ENCODE measurements at regions not wholly inside any gene's neighbourhood (a gene's known extent, or its start where the extent isn't known, plus 50 kb on each side); places are given as distances from the start of the nearest gene placed in this dataset.
"Not testable (repeated sequence)": the region's sequence is repeated elsewhere in the genome, so short reads cannot be mapped to it uniquely, and the experiment has no call there.

DNA sequence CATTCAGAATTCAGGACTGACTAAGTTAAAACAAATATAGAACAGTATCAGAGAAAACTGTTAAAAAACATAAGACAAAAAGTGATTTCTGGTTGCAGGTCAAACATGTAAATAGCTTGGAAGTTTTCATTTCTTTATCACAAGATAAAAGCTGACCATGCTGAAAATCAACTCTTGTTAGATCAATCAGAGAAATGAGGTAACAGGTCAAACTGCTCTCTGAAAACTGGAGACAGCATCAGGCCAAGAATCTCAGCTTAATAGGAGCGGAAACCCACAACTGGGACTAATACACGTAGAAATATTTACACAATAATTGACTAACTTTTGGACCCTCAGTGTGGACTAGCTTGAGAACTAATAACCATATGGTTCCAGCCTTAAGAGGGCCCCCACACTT is 1012.8 kb upstream of the EDIL3 start:
- H3K27ac Mint-ChIP-seq = no peak overlapping the region
- no peaks in the 10 kb centered on the region for H3K4me1 Mint-ChIP-seq
- H3K4me3 Mint-ChIP-seq = no peak overlapping the region
- H3K27me3 Mint-ChIP-seq = no peaks in the 10 kb centered on the region
- H3K9me3 Mint-ChIP-seq = no peaks in the 10 kb centered on the region
- H3K36me3 Mint-ChIP-seq = no peaks in the 10 kb centered on the region
- ATAC-seq = no peak

DNA sequence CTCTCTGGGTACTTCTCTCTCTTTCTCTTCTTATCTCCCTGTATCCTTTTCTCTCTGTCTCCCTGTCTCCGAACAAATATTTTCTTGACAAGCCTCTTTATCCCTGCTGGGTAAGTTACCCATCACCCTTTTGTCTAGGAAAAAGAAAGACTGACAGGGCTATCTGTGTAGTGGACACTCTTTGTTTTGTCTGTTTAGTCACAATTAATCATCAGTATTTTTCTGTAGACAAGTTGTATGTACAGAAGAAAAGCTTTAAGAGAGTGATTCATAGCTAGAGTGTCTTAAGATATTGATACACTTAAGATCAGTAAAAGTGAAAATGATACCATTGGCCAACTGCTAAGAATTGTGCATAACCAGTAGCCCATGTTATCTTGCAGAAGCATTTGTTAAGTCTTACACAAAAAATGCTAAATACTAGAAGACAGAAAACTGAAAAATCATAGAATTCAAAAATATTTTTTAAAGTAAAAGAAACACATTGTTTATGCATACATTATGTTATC is 1043.8 kb upstream of the EDIL3 start:
- Mint-ChIP-seq H3K4me3 (no peak overlapping the region), H3K27me3 (no peaks in the 10 kb centered on the region), H3K27ac (no peak overlapping the region), H3K4me1 (no peaks in the 10 kb centered on the region), H3K9me3 (peaks cover 3% of the 10 kb centered on the region), H3K36me3 (no peaks in the 10 kb centered on the region)
- no peak for ATAC-seq

- H3K4me3 Mint-ChIP-seq, H3K27me3 Mint-ChIP-seq, H3K9me3 Mint-ChIP-seq, H3K4me1 Mint-ChIP-seq, H3K27ac Mint-ChIP-seq, H3K36me3 Mint-ChIP-seq, ATAC-seq: not testable (repeated sequence)
Measured at GRCh38 chr5:85431726-85432125, 1047.0 kb upstream of the EDIL3 start.

GRCh38 chr5:85441156-85441555 is 1056.5 kb upstream of the EDIL3 start:
- Mint-ChIP-seq H3K27ac (no peak overlapping the region), H3K4me1 (no peaks in the 10 kb centered on the region), H3K36me3 (no peaks in the 10 kb centered on the region), H3K4me3 (no peak overlapping the region), H3K27me3 (no peaks in the 10 kb centered on the region), H3K9me3 (peaks cover 5% of the 10 kb centered on the region)
- no peak for ATAC-seq

DNA sequence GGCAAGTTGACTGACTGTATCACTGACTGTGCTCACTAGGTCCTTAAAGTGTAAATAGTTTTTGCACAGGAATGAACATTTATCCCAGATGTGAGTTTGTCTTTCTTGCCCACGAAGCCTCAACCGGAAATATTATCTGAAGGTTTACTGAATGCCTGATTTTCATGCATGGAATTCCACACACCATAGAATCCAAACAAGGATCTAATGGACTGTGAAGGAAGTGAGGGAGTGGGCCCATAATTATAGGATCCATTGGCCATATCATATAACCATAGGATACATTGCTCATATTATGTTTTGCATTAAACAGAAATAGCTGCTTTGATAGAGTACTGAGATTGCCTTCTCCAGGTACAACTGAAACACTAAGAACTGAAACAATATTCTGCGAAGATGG is 1057.2 kb upstream of the EDIL3 start:
- Mint-ChIP-seq H3K4me3 (no peak overlapping the region), H3K27ac (no peak overlapping the region), H3K4me1 (no peaks in the 10 kb centered on the region), H3K27me3 (no peaks in the 10 kb centered on the region), H3K9me3 (peaks cover 5% of the 10 kb centered on the region), H3K36me3 (no peaks in the 10 kb centered on the region)
- ATAC-seq = no peak

GRCh38 chr5:85452322-85453025 is 1067.8 kb upstream of the EDIL3 start:
- H3K36me3 Mint-ChIP-seq = no peaks in the 10 kb centered on the region
- no peak overlapping the region for H3K27ac Mint-ChIP-seq
- peaks cover 6% of the 10 kb centered on the region for H3K9me3 Mint-ChIP-seq
- no peak for ATAC-seq
- H3K4me3 Mint-ChIP-seq = no peak overlapping the region
- H3K27me3 Mint-ChIP-seq = no peaks in the 10 kb centered on the region
- no peaks in the 10 kb centered on the region for H3K4me1 Mint-ChIP-seq

DNA sequence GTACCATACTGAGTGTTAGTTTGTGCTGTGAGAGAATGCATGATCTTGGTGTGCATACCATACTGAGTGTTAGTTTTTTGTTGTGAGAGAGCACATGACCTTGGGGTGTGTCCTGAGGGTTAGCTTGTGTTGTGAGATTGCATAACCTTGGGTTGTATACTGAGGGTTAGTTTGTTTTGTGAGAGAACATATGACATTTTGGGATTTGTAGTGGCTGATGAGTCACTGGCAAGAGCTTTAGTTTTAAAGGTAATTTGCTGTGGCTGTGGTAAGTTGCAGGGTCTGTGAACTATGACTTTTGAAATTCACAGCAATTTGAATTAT is 1068.3 kb upstream of the EDIL3 start:
- H3K27me3 Mint-ChIP-seq = no peaks in the 10 kb centered on the region
- no peak for ATAC-seq
- no peaks in the 10 kb centered on the region for H3K4me1 Mint-ChIP-seq
- H3K27ac Mint-ChIP-seq = no peak overlapping the region
- H3K36me3 Mint-ChIP-seq = no peaks in the 10 kb centered on the region
- H3K4me3 Mint-ChIP-seq = no peak overlapping the region
- peaks cover 6% of the 10 kb centered on the region for H3K9me3 Mint-ChIP-seq

DNA sequence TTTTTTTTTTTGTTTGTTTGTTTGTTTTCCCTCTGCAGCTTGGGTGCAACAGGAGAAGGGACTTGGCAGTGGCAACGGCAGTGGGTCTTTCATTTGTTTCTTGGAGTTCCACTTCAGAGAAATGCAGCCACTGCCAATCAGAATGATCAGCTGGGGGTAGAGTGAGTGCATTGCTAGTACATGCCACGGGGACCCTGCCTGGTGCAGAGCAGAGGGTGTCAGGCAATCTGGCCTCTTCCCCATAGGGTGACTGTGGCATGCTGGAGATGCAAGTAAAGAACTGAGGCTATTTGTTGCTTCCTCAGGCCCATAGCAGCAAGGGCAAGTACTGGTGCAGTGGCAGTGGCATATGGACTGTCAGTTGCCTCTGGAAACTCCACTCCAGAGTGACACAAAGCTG is 1073.6 kb upstream of the EDIL3 start:
- no peaks in the 10 kb centered on the region for H3K27me3 Mint-ChIP-seq
- no peak overlapping the region for H3K4me3 Mint-ChIP-seq
- H3K9me3 Mint-ChIP-seq = no peaks in the 10 kb centered on the region
- no peak for ATAC-seq
- no peaks in the 10 kb centered on the region for H3K36me3 Mint-ChIP-seq
- H3K27ac Mint-ChIP-seq = no peak overlapping the region
- no peaks in the 10 kb centered on the region for H3K4me1 Mint-ChIP-seq

DNA sequence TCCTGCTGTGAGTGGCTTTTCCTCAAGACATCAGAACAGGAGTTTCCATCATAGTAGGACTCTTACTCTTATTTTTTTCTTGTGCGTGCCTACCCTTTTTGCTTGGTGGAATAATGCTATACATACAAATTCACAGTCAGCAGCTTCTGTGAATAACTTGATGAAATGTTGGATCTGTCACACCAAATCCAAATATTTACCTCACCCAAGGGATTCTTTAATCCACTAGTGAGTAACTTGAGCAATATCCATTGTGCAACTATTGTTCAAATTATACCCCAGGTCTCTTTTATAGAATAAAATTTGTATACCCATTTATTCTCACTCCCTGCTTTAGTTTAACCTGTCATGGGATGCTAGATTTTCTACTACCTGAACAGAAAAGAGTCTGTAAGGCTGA is 1078.3 kb upstream of the EDIL3 start:
- Mint-ChIP-seq H3K27ac (no peak overlapping the region), H3K9me3 (peaks cover 4% of the 10 kb centered on the region), H3K4me3 (no peak overlapping the region), H3K36me3 (no peaks in the 10 kb centered on the region), H3K4me1 (no peaks in the 10 kb centered on the region), H3K27me3 (no peaks in the 10 kb centered on the region)
- no peak for ATAC-seq

GRCh38 chr5:85466423-85466822 is 1081.7 kb upstream of the EDIL3 start:
- no peaks in the 10 kb centered on the region for H3K4me1 Mint-ChIP-seq
- no peaks in the 10 kb centered on the region for H3K36me3 Mint-ChIP-seq
- no peak overlapping the region for H3K27ac Mint-ChIP-seq
- no peak for ATAC-seq
- no peak overlapping the region for H3K4me3 Mint-ChIP-seq
- H3K27me3 Mint-ChIP-seq = no peaks in the 10 kb centered on the region
- peaks cover 7% of the 10 kb centered on the region for H3K9me3 Mint-ChIP-seq

GRCh38 chr5:85472749-85473148 is 1088.1 kb upstream of the EDIL3 start:
- H3K4me3 Mint-ChIP-seq = no peak overlapping the region
- no peak for ATAC-seq
- H3K4me1 Mint-ChIP-seq = no peaks in the 10 kb centered on the region
- H3K9me3 Mint-ChIP-seq = peaks cover 3% of the 10 kb centered on the region
- no peaks in the 10 kb centered on the region for H3K27me3 Mint-ChIP-seq
- no peaks in the 10 kb centered on the region for H3K36me3 Mint-ChIP-seq
- no peak overlapping the region for H3K27ac Mint-ChIP-seq

DNA sequence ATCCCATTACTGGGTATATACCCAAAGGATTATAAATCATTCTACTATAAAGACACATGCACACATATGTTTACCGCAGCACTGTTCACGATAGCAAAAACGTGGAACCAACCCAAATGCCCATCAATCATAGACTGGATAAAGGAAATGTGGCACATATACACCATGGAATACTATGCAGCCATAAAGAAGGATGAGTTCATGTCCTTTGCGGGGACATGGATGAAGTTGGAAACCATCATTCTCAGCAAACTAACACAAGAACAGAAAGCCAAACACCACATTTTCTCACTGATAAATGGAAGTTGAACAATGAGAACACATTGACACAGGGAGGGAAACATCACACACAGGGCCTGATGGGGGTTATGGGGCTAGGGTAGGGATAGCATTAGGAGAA is 1090.5 kb upstream of the EDIL3 start:
- not testable (repeated sequence) for H3K4me1 Mint-ChIP-seq, H3K4me3 Mint-ChIP-seq, ATAC-seq, H3K27me3 Mint-ChIP-seq, H3K36me3 Mint-ChIP-seq, H3K9me3 Mint-ChIP-seq, H3K27ac Mint-ChIP-seq

- no peaks in the 10 kb centered on the region for H3K27me3 Mint-ChIP-seq
- H3K4me3 Mint-ChIP-seq = no peak overlapping the region
- no peak for ATAC-seq
- no peaks in the 10 kb centered on the region for H3K4me1 Mint-ChIP-seq
- no peaks in the 10 kb centered on the region for H3K9me3 Mint-ChIP-seq
- H3K27ac Mint-ChIP-seq = no peak overlapping the region
- H3K36me3 Mint-ChIP-seq = no peaks in the 10 kb centered on the region
Measured at GRCh38 chr5:85476617-85477016, 1091.9 kb upstream of the EDIL3 start.

DNA sequence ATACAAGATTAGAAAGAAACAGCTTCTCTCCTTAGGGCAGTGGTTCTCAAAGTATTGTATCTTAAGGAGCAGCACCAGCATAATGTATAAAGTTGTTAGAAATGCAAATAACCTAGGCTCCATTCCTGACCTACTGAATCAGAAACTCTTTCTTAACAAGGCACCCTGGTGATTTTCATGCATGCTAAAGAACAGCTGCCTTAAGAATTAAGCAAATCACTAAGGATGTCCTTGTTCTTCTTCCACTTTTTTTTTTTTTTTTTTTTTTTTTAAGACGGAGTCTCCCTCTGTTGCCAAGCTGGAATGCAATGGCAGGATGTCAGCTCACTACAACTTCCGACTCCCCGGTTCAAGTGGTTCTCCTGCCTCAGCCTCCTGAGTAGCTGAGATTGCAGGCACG is 1095.2 kb upstream of the EDIL3 start:
- Mint-ChIP-seq H3K36me3 (no peaks in the 10 kb centered on the region), H3K9me3 (peaks cover under 1% of the 10 kb centered on the region), H3K4me1 (no peaks in the 10 kb centered on the region), H3K4me3 (no peak overlapping the region), H3K27ac (no peak overlapping the region), H3K27me3 (no peaks in the 10 kb centered on the region)
- ATAC-seq = no peak

DNA sequence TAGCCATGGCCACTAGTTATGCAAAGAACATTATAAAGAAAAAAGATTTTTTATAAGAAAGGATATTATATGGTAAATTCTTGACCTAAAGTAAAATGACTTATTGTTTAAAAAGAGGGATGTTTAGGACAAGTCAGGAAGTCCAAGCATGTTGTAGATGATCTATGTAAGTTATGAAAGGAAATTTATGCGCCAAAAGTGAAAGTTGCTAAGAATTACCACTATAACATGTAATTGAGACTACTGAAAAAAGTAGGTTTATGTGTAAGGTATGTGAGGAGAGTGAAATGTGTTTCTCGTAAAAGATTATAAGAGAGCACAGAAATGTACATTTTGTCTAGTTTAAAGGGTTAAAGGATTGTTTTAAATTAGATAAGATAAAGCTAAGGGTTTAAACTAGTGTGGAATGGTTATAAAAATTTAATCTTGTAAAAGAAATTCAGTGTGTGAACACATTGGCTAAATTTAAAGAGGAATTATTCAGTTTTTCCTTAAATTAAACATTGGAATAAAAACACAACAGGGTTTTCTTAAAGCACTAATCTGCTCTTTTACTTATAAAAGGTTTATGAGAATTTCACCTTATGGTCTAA is 1100.4 kb upstream of the EDIL3 start:
- H3K9me3 Mint-ChIP-seq = peaks cover 7% of the 10 kb centered on the region
- no peaks in the 10 kb centered on the region for H3K4me1 Mint-ChIP-seq
- H3K27me3 Mint-ChIP-seq = no peaks in the 10 kb centered on the region
- no peak overlapping the region for H3K27ac Mint-ChIP-seq
- no peak for ATAC-seq
- no peak overlapping the region for H3K4me3 Mint-ChIP-seq
- no peaks in the 10 kb centered on the region for H3K36me3 Mint-ChIP-seq

- H3K27me3 Mint-ChIP-seq = no peaks in the 10 kb centered on the region
- no peak overlapping the region for H3K4me3 Mint-ChIP-seq
- H3K36me3 Mint-ChIP-seq = no peaks in the 10 kb centered on the region
- no peaks in the 10 kb centered on the region for H3K4me1 Mint-ChIP-seq
- H3K27ac Mint-ChIP-seq = no peak overlapping the region
- H3K9me3 Mint-ChIP-seq = peaks cover 10% of the 10 kb centered on the region
- ATAC-seq = no peak
Measured at GRCh38 chr5:85488295-85488694, 1103.6 kb upstream of the EDIL3 start.
